Pancreas (tissue), 10 donors: ENCODE measurements at regions not wholly inside any gene's neighbourhood (a gene's known extent, or its start where the extent isn't known, plus 50 kb on each side); places are given as distances from the start of the nearest gene placed in this dataset.

Experiments
- ATAC-seq, 4 donors: fragments of 200-7000 bp; cut with Tn5 transposase; one replicate each; pipeline versions ENCODE4 v1.8.0 to v1.9.1; 2020; ENCODE audit warnings: mild to moderate bottlenecking in 4 of 4, moderate library complexity in 4 of 4
- DNase-seq, 6 donors: peaks; one replicate each; pipeline ENCODE4 v3.0.0-alpha.2; 2020
- FAIRE-seq: peaks from 2 replicates; lab custom pipeline; 2012; peaks lifted over from hg19 to GRCh38; lab: Jason Lieb, UNC
- H3K27ac ChIP-seq, 4 donors: fragments of 200-600 bp; sonication (generic); 1 replicate in 3 of 4; 2 replicates in 1 of 4; pipeline versions ENCODE4 v1.5.0 to v1.8.0; 2020
- H3K27me3 ChIP-seq, 4 donors: fragments of 200-600 bp; one replicate each; pipeline ENCODE4 v1.8.0; 2021
- H3K36me3 ChIP-seq, 3 donors: fragments of 200-600 bp; sonication (generic) in 1 of 3; one replicate each; pipeline versions ENCODE4 v1.5.0 to v1.8.0; 2020 to 2021
- H3K4me1 ChIP-seq, 3 donors: fragments of 200-600 bp; one replicate each; pipeline ENCODE4 v1.8.0; 2021
- H3K4me3 ChIP-seq, 4 donors: fragments of 200-600 bp; sonication (generic) in 2 of 4; one replicate each; pipeline versions ENCODE4 v1.5.0 to v1.8.0; 2020 to 2021
- H3K9me3 ChIP-seq, 4 donors: fragments of 200-600 bp; one replicate each; pipeline ENCODE4 v1.8.0; 2021
- WGBS, 2 donors: extraction: QIAGEN DNeasy Blood & Tissue Kit; methylation state at CpG; one replicate each; pipeline ENCODE4 v1.1.7; 2013; 5-methylcytosine and 5-hydroxymethylcytosine counted together
- intact Hi-C, 3 donors: fragments of 100-400 bp; cut with DNase I; formaldehyde crosslinking; loops; one replicate each; pipeline versions ENCODE4 v1.11.1 to v1.14.2; 2022
- TF ChIP-seq, protein P1 (sequence below), 4 donors: fragments of 200-600 bp; sonication (generic) in 3 of 4; IDR thresholded peaks; one replicate each; pipeline versions ENCODE4 v1.5.0 to v1.8.0; 2021; ENCODE audit warnings: antibody characterized with exemption in 4 of 4
- donor health status: healthy with polysubstance abuse.
- donor health status: DM: no; HTN: no; CAD: no; lungs with moderate emphysema.
- donor health status: DM: no; HTN: no; CAD: no.
- donor health status: control.
- donor health status: control.
- donor health status: Bipolar disorder and iron deficiency.
- donor health status: DM: yes; HTN: yes; CAD: no.
- donor health status: DM: no; HTN: no; CAD: no.
- donor health status: DM: no; HTN: no; CAD: no.
- donor health status: DM: yes; HTN: yes; CAD: no.

DNA sequence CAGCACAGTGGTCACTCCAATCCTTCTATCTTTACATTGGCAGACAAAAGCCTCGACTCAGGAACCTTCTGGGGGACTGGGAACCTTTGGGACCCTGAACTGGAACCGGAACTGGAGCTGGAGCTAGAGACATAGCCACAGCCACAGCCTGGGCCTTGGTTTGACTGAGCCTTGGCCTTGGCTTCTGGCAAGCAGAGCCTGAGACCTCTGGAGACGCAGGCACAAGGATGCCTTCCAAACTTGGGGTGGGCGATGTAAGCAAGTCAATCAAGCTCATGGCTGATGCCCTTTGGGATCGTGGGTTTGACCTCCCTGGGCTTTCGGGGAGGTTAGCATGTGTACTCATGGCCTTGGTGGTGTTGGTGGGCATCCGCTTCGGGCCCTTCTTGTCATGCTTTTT lies 619.3 kb downstream of the MBD2 start:
- Histone ChIP-seq H3K36me3 (no peaks in the 10 kb centered on the region), H3K27me3 (no peaks in the 10 kb centered on the region), H3K4me3 (no peak overlapping the region), H3K4me1 (no peaks in the 10 kb centered on the region), H3K9me3 (no peaks in the 10 kb centered on the region), H3K27ac (no peak overlapping the region)
- TF ChIP-seq, protein P1, sequence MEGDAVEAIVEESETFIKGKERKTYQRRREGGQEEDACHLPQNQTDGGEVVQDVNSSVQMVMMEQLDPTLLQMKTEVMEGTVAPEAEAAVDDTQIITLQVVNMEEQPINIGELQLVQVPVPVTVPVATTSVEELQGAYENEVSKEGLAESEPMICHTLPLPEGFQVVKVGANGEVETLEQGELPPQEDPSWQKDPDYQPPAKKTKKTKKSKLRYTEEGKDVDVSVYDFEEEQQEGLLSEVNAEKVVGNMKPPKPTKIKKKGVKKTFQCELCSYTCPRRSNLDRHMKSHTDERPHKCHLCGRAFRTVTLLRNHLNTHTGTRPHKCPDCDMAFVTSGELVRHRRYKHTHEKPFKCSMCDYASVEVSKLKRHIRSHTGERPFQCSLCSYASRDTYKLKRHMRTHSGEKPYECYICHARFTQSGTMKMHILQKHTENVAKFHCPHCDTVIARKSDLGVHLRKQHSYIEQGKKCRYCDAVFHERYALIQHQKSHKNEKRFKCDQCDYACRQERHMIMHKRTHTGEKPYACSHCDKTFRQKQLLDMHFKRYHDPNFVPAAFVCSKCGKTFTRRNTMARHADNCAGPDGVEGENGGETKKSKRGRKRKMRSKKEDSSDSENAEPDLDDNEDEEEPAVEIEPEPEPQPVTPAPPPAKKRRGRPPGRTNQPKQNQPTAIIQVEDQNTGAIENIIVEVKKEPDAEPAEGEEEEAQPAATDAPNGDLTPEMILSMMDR (IDR thresholded peaks at IDR 0.05), result no peak
- no peak for DNase-seq
- no peak for ATAC-seq
- intact Hi-C loops, result no loop called here
- no peak for FAIRE-seq
- 65 to 82% methylated on average over 8 of the region's 8 CpGs for WGBS, 2 donors

DNA sequence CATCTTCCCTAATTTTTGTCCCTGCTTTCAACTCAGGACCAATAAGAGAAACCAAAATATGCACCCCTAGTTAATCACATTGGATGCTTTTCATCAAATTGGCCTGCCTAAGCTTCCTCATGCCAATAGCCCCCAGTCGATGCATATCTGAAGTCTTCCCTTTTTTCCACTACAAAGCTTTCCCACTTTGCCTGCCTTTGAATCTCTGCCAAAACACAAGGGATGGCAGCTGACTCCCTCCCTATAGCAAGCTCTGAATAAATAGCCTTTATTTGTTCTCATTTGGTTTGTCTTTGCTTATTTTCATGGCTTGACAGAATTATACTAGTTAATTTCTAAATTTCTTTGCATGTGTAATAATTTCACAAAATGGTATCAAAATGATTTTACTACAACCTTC lies 621.2 kb downstream of the MBD2 start:
- Histone ChIP-seq H3K36me3 (no peaks in the 10 kb centered on the region), H3K4me1 (no peaks in the 10 kb centered on the region), H3K27me3 (no peaks in the 10 kb centered on the region), H3K9me3 (no peaks in the 10 kb centered on the region), H3K4me3 (no peak overlapping the region), H3K27ac (no peak overlapping the region)
- intact Hi-C loops, result no loop called here
- FAIRE-seq (no peak), ATAC-seq (no peak), DNase-seq (no peak)
- TF ChIP-seq, protein P1 (IDR thresholded peaks at IDR 0.05), result no peak
- 24 to 31% methylated on average over 1 of the region's 1 CpG for WGBS, 2 donors

DNA sequence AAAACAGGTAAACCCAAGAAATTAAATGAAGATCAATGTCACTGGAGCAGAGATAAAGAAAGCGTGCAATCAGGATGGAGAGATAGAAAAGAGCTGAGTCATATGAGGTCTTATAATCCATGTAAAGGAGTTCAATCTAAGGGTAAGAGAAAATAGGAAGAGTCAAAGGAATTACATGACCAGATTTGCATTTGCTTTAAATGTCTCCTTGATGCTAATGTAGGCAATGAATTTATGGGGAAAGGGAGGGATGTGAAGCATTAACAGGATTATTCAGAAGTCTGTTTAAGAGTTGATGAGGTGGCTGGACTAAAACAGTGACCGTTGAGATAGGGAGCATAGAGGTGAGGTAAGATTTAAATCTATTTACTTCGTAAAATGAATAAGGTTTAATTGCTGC lies 623.1 kb downstream of the MBD2 start:
- no peak for FAIRE-seq
- 46 to 48% methylated on average over 3 of the region's 3 CpGs for WGBS, 2 donors

GRCh38 chr18:53586923-53587322 lies 637.5 kb downstream of the MBD2 start:
- Histone ChIP-seq H3K27me3 (no peaks in the 10 kb centered on the region), H3K9me3 (no peaks in the 10 kb centered on the region), H3K27ac (no peak overlapping the region), H3K4me1 (no peaks in the 10 kb centered on the region), H3K4me3 (no peak overlapping the region), H3K36me3 (no peaks in the 10 kb centered on the region)
- FAIRE-seq (no peak), DNase-seq (no peak), ATAC-seq (no peak)
- WGBS, 2 donors, result 45 to 48% methylated on average over 4 of the region's 4 CpGs
- TF ChIP-seq, protein P1 (IDR thresholded peaks at IDR 0.05), result no peak
- intact Hi-C loops, result no loop called here

More for the DNA sequence above, 623.1 kb downstream of the MBD2 start:
- TF ChIP-seq, protein P1 (IDR thresholded peaks at IDR 0.05), result no peak
- Histone ChIP-seq H3K27ac (no peak overlapping the region), H3K27me3 (no peaks in the 10 kb centered on the region), H3K4me1 (no peaks in the 10 kb centered on the region), H3K36me3 (no peaks in the 10 kb centered on the region), H3K9me3 (no peaks in the 10 kb centered on the region), H3K4me3 (no peak overlapping the region)
- intact Hi-C loops, result no loop called here
- DNase-seq (no peak), ATAC-seq (no peak)
